H9 (cell line): ENCODE measurements at regions not wholly inside any gene's neighbourhood (a gene's known extent, or its start where the extent isn't known, plus 50 kb on each side); places are given as distances from the start of the nearest gene placed in this dataset.

Experiments used
- DNase-seq: peaks from one replicate; pipeline ENCODE4 v3.0.0-alpha.2; 2017
- H2AFZ ChIP-seq: one replicate; pipeline ENCODE4 v1.6.1; 2013; ENCODE audit warnings: mild to moderate bottlenecking, low read length, control low read depth, moderate library complexity
- H2AK5ac ChIP-seq: 2 replicates; pipeline ENCODE4 v1.6.1; 2013; ENCODE audit warnings: low read length, control low read depth, mixed read lengths; ENCODE audit not compliant: insufficient read length
- H2BK120ac ChIP-seq: one replicate; pipeline ENCODE4 v1.6.1; 2013; ENCODE audit warnings: low read depth, mild to moderate bottlenecking, low read length, control low read depth, inconsistent platforms; ENCODE audit not compliant: poor library complexity, severe bottlenecking
- H2BK12ac ChIP-seq: 2 replicates; pipeline ENCODE4 v1.6.1; 2013; ENCODE audit warnings: low read length, control low read depth, mixed read lengths, low read depth; ENCODE audit not compliant: insufficient read length
- H2BK15ac ChIP-seq: 2 replicates; pipeline ENCODE4 v1.6.1; 2013; ENCODE audit warnings: low read depth, low read length, control low read depth
- H2BK20ac ChIP-seq: one replicate; pipeline ENCODE4 v1.6.1; 2013; ENCODE audit warnings: low read depth, mild to moderate bottlenecking, low read length, control low read depth, inconsistent platforms; ENCODE audit not compliant: poor library complexity, severe bottlenecking
- H2BK5ac ChIP-seq: 2 replicates; pipeline ENCODE4 v1.6.1; 2013; ENCODE audit warnings: low read length, control low read depth, mixed read lengths; ENCODE audit not compliant: insufficient read length
- H3K14ac ChIP-seq: 2 replicates; pipeline ENCODE4 v1.6.1; 2013; ENCODE audit warnings: low read length, control low read depth; ENCODE audit not compliant: insufficient read depth
- H3K18ac ChIP-seq: 2 replicates; pipeline ENCODE4 v1.6.1; 2013; ENCODE audit warnings: low read depth, mild to moderate bottlenecking, mixed read lengths, low read length, control low read depth; ENCODE audit not compliant: insufficient read length
- H3K23ac ChIP-seq: 2 replicates; pipeline ENCODE4 v1.6.1; 2013; ENCODE audit warnings: low read length, control low read depth, mixed read lengths, low read depth; ENCODE audit not compliant: insufficient read length
- H3K23me2 ChIP-seq: 2 replicates; pipeline ENCODE4 v1.6.1; 2013; ENCODE audit warnings: low read depth, mild to moderate bottlenecking, mixed read lengths, low read length, control low read depth; ENCODE audit not compliant: insufficient read length, poor library complexity, severe bottlenecking
- H3K27ac ChIP-seq: 2 replicates; pipeline ENCODE4 v1.5.1; 2013; ENCODE audit warnings: low read length, control low read depth, mixed read lengths, low read depth; ENCODE audit not compliant: insufficient read length
- H3K27me3 ChIP-seq: 2 replicates; pipeline ENCODE4 v1.6.1; 2013; ENCODE audit warnings: low read length, control low read depth, inconsistent platforms; ENCODE audit not compliant: insufficient read depth
- H3K4ac ChIP-seq: 2 replicates; pipeline ENCODE4 v1.6.1; 2013; ENCODE audit warnings: low read depth, mild to moderate bottlenecking, control low read depth, inconsistent platforms, low read length, moderate library complexity
- H3K4me1 ChIP-seq: 2 replicates; pipeline ENCODE4 v1.6.1; 2013; ENCODE audit warnings: low read length, control low read depth, inconsistent platforms; ENCODE audit not compliant: insufficient read depth
- H3K4me2 ChIP-seq: 2 replicates; pipeline ENCODE4 v1.6.1; 2013; ENCODE audit warnings: low read length, control low read depth, mixed read lengths; ENCODE audit not compliant: insufficient read length, insufficient read depth
- H3K56ac ChIP-seq: 2 replicates; pipeline ENCODE4 v1.6.1; 2013; ENCODE audit warnings: low read depth, mild to moderate bottlenecking, mixed read lengths, low read length, control low read depth; ENCODE audit not compliant: insufficient read length
- H3K79me1 ChIP-seq: 2 replicates; pipeline ENCODE4 v1.6.1; 2013; ENCODE audit warnings: low read depth, mild to moderate bottlenecking, moderate library complexity, low read length, control low read depth, inconsistent platforms; ENCODE audit not compliant: insufficient read depth, poor library complexity, severe bottlenecking
- H3K79me2 ChIP-seq: 2 replicates; pipeline ENCODE4 v1.6.1; 2013; ENCODE audit warnings: low read length, control low read depth, inconsistent platforms; ENCODE audit not compliant: insufficient read depth
- H3K9ac ChIP-seq: 2 replicates; pipeline ENCODE4 v1.6.1; 2013; ENCODE audit warnings: low read length, control low read depth, mixed read lengths; ENCODE audit not compliant: insufficient read length; ENCODE audit errors: extremely low read depth
- H3K9me3 ChIP-seq: one replicate; pipeline ENCODE4 v1.6.1; 2013; ENCODE audit warnings: low read depth, low read length, inconsistent platforms; ENCODE audit not compliant: control insufficient read depth
- H3T11ph ChIP-seq: one replicate; pipeline ENCODE4 v1.6.1; 2013; ENCODE audit warnings: mild to moderate bottlenecking, low read length, control low read depth, inconsistent platforms
- H4K20me1 ChIP-seq: one replicate; pipeline ENCODE4 v1.6.1; 2013; ENCODE audit not compliant: control insufficient read depth, insufficient read length, insufficient read depth
- H4K5ac ChIP-seq: 2 replicates; pipeline ENCODE4 v1.6.1; 2013; ENCODE audit warnings: low read depth, mild to moderate bottlenecking, mixed read lengths, low read length, control low read depth; ENCODE audit not compliant: insufficient read length
- H4K8ac ChIP-seq: replicated peaks from 2 replicates; pipeline ENCODE4 v1.6.1; 2013; ENCODE audit warnings: low read length, control low read depth, mixed read lengths, low read depth; ENCODE audit not compliant: insufficient read length
- H4K91ac ChIP-seq: 2 replicates; pipeline ENCODE4 v1.6.1; 2013; ENCODE audit warnings: low read depth, mild to moderate bottlenecking, moderate library complexity, mixed read lengths, low read length, control low read depth; ENCODE audit not compliant: insufficient read length
- H3K27ac Mint-ChIP-seq, 3 experiments: 2 replicates in 2 of 3; 3 replicates in 1 of 3; pipeline ENCODE4 v1.8.0; 2020 to 2021; ENCODE audit warnings: mixed read lengths in 3 of 3, mild to moderate bottlenecking in 1 of 3, moderate library complexity in 1 of 3
- H3K27me3 Mint-ChIP-seq: 2 replicates; pipeline ENCODE4 v1.8.0; 2021; ENCODE audit warnings: low read depth, mild to moderate bottlenecking, moderate library complexity, mixed read lengths
- H3K36me3 Mint-ChIP-seq, 3 experiments: 2 replicates in 2 of 3; 3 replicates in 1 of 3; pipeline ENCODE4 v1.8.0; 2020 to 2021; ENCODE audit warnings: low read depth in 3 of 3, mixed read lengths in 3 of 3; ENCODE audit not compliant: insufficient read depth in 1 of 3
- H3K4me1 Mint-ChIP-seq, 2 experiments: 2 replicates each; pipeline ENCODE4 v1.8.0; 2020; ENCODE audit warnings: mixed read lengths in 2 of 2
- H3K4me3 Mint-ChIP-seq, 2 experiments: 2 replicates in 1 of 2; 3 replicates in 1 of 2; pipeline ENCODE4 v1.8.0; 2020 to 2021; ENCODE audit warnings: mild to moderate bottlenecking in 2 of 2, mixed read lengths in 2 of 2, moderate library complexity in 1 of 2
- H3K9me3 Mint-ChIP-seq, 2 experiments: 2 replicates in 1 of 2; 3 replicates in 1 of 2; pipeline ENCODE4 v1.8.0; 2020; ENCODE audit warnings: mild to moderate bottlenecking in 2 of 2, mixed read lengths in 2 of 2, moderate library complexity in 1 of 2
- CTCF ChIP-seq: fragments of 200-600 bp; sonication (generic); conservative IDR thresholded peaks from 3 replicates; pipeline ENCODE4 v1.8.0; 2021; ENCODE audit warnings: antibody characterized with exemption, mild to moderate bottlenecking
- WGBS: extraction: QIAGEN DNeasy Blood & Tissue Kit; methylation state at CpG from one replicate; pipeline ENCODE4 v1.1.7; 2013; ENCODE audit warnings: missing lambda C conversion rate, low lambda C conversion rate, mixed read lengths; ENCODE audit not compliant: insufficient read length; ENCODE audit errors: extremely low coverage; 5-methylcytosine and 5-hydroxymethylcytosine counted together

- Histone ChIP-seq H3K23ac (no peak overlapping the region), H3K18ac (no peak overlapping the region), H3K4ac (no peak overlapping the region), H2AK5ac (no peak overlapping the region), H2BK20ac (no peak overlapping the region), H3K27me3 (no peaks in the 10 kb centered on the region), H3K23me2 (no peaks in the 10 kb centered on the region), H2BK120ac (no peak overlapping the region), H3K56ac (no peak overlapping the region), H4K8ac (no peak overlapping the region), H2AFZ (no peak overlapping the region), H4K20me1 (no peaks in the 10 kb centered on the region), H3T11ph (no peak overlapping the region), H2BK12ac (no peak overlapping the region), H3K9ac (no peak overlapping the region), H3K9me3 (no peaks in the 10 kb centered on the region), H2BK15ac (no peak overlapping the region), H2BK5ac (no peak overlapping the region), H3K79me2 (no peaks in the 10 kb centered on the region), H3K14ac (no peak overlapping the region), H4K91ac (no peak overlapping the region), H3K4me1 (no peaks in the 10 kb centered on the region), H3K4me2 (no peak overlapping the region), H3K27ac (no peak overlapping the region), H3K79me1 (no peaks in the 10 kb centered on the region), H4K5ac (no peak overlapping the region)
- TF ChIP-seq CTCF = no peak
- Mint-ChIP-seq H3K27ac (no peak overlapping the region), H3K4me1 (no peaks in the 10 kb centered on the region), H3K36me3 (no peaks in the 10 kb centered on the region), H3K27me3 (no peaks in the 10 kb centered on the region), H3K4me3 (no peak overlapping the region), H3K9me3 (peaks cover 0 to 1% of the 10 kb centered on the region in 2 experiments; a peak in 2 of 5 replicates)
- no peak for DNase-seq
- WGBS = no CpG with 5 or more reads among the region's 8 CpGs
These were observed 692.7 kb upstream of the GRM7 start for GRCh38 chr3:6168256-6168655.
